HG03558 (cell line): ENCODE measurements at regions not wholly inside any gene's neighbourhood (a gene's known extent, or its start where the extent isn't known, plus 50 kb on each side); places are given as distances from the start of the nearest gene placed in this dataset.
"Not testable (repeated sequence)": the region's sequence is repeated elsewhere in the genome, so short reads cannot be mapped to it uniquely, and the experiment has no call there.

Experiments
- ATAC-seq: cut with Tn5 transposase; IDR thresholded peaks from one replicate; pipeline ENCODE4 v1.9.1; 2021; ENCODE audit warnings: moderate number of reproducible peaks; ENCODE audit not compliant: unreplicated experiment; ENCODE audit errors: extremely low read depth

- ATAC-seq, result no peak
Measured at GRCh38 chr10:60485025-60485424, 95.3 kb upstream of the ANK3 start.

- no peak for ATAC-seq
Measured at GRCh38 chr10:60480865-60481563, 91.3 kb upstream of the ANK3 start.

GRCh38 chr10:60479305-60480020, 89.8 kb upstream of the ANK3 start:
- no peak for ATAC-seq

DNA sequence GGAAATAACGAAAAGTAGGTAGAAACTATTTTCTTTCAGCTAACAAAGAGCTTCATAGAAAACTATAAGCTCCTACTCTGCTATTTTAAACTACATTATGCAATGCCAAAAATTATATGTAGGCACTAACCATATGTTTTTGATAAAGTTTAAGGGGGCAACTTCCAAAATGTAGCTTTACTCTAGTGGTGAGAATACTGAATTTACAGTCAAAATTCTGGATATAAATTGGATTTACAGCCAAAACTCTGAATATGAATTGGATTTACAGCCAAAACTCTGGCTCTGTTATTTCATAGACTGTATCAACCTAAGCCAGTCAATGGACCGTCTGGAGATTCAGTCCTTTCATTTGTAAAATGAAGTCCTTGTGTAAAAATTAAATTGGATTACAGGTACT, 86.8 kb upstream of the ANK3 start:
- no peak for ATAC-seq

- no peak for ATAC-seq
Measured at GRCh38 chr10:60473557-60473956, 83.9 kb upstream of the ANK3 start.

GRCh38 chr10:60470091-60470490, 80.4 kb upstream of the ANK3 start:
- ATAC-seq, result no peak

- ATAC-seq, result not testable (repeated sequence)
Measured at GRCh38 chr10:60469147-60469546, 79.5 kb upstream of the ANK3 start.

DNA sequence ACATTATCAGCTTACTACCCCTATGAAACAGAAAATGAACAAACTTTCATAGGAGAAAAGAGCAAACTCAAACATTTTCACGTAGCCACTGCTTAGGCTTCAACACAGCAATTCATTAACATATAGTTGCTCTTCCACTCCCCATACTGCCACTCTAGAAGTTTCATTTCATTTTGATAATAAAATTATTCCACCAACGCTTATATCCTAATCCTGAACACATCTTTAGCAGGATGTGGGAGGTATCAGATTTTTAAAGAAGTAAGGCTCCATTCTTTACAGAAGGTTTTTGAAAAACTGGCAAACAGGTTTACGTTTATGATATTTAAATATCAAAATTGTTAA, 77.5 kb upstream of the ANK3 start:
- ATAC-seq, result no peak

DNA sequence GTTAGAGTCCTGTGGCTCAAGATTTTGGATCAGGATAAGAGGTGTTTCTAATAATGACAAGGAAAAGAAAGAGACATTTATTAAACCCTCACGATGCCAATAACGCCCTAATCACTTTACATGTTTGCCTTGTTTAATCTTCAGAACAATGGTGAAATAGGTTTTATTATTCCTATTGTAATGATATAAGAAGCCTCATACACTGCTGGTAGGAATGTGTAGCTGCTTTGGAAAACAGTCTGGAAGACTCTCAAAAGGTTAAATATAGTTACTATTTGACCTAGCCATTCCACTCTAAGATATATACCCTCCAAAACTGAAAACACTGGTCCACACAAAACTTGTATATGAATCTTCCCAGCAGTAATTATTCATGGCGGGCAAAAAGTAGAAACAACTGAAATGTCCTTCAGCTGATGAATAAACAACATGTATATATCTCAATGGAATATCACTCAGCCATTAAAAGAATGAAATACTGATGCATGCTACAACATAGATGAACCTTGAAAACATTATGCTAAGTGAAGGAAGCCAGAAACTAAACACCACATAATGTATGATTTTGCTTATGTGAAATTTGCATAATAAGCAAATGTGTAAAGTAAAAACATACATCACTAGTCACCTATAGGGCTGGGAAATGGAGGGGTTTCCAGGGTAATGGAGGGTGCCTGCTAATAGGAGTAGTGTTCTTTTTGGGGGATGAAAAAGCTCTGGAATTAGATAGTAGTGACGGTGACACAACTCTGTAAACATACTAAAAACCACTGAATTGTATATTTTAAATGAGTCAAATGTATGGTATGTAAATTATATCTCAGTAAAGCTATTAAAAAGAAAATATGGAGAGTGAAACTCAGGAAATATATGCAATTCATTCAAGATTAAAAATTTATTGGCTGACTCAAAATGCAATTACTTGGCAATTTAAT, 76.9 kb upstream of the ANK3 start:
- ATAC-seq, result no peak

GRCh38 chr10:60465801-60466200, 76.1 kb upstream of the ANK3 start:
- ATAC-seq, result no peak

GRCh38 chr10:60464659-60465058, 75.0 kb upstream of the ANK3 start:
- no peak for ATAC-seq

DNA sequence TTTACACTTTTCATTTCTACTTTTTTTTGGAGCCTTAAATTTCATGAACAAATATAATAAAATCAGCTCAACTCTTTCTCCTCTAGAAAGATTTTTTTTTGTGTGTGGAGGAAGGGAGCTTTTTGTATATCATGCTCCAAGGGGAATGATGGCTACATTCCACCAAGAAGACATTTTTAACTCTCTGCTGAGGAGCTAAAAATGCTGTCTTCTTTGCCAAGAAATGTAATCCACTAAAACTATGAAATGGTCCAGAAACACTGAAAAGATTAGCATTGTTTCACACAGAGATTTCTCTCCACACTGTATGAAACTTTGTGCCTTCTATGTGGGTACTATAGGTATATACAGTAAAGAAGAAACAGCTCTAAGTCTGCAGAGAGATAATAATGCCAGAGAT, 74.1 kb upstream of the ANK3 start:
- no peak for ATAC-seq

DNA sequence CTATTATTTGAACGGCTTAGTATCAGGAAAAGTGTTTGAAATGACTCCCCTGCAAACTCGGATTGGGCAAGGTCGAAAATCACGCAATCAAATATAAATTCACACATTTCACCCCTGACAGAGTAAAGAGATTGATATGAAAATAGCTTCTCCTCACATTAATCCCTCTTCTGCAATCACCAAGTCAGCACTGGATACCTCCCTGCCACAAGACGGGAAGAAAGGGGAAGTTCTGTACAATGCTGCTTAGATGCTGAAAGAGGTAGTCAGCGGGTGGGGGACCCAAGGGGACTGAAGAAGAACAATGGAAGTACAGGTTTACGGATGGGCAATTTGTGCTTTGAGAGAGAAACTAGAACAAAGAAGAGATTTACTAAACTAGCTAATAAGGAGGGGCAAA, 72.0 kb upstream of the ANK3 start:
- ATAC-seq, result no peak

DNA sequence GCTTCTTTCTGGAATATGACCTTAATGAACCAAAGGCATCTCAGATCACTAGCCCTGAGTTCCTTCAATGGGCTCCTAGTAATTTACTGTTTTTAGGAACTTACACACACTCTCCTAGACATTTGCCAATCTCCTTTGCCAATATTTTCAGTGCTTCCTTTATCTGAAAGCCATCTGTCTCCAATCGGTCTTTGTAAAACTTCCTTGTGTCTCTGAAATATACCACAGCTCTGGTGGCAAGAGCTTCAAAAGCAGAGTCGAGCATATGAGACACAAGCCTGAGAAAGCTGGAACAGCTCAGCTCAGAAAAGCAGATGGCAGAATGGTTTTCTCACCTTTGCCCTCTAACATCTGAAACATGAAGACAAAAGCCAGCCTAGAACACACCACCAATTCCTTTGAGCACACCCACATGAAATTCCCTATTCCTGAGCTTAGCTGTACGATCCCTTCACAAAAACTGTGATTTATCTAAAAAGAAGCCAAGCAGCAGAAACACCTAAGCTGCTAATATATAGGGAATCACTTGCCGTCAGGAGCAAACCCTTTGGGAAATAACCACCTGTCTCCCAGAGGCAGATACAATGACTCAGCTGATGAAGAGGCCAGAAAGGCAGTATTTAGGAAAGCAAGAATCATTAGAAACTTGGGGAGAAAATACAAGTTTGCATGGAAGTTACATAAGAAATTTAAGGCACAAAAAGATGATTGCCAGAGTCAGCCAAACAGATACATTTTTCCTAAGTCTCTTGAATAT, 70.2 kb upstream of the ANK3 start:
- ATAC-seq, result no peak

DNA sequence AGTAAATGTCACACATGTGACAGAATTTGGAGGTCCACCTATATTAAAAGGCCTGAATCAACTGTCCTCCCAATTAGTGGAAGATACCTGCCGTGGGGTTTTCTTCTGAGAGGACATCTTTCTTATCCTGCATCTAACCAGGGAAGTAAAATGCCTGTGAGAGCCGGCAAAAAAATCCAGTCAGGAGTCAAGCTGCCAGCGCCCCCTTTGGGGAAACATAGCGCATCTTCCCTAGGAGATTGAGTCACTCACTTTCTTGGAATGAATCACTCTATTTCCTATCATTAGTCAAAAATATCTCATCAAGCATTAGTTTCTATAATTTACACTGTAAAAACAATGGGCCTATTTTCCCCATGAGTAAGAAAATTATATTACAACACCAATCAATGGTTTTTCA, 66.4 kb upstream of the ANK3 start:
- no peak for ATAC-seq

- ATAC-seq, result no peak
Measured at GRCh38 chr10:60454336-60454735, 64.7 kb upstream of the ANK3 start.

DNA sequence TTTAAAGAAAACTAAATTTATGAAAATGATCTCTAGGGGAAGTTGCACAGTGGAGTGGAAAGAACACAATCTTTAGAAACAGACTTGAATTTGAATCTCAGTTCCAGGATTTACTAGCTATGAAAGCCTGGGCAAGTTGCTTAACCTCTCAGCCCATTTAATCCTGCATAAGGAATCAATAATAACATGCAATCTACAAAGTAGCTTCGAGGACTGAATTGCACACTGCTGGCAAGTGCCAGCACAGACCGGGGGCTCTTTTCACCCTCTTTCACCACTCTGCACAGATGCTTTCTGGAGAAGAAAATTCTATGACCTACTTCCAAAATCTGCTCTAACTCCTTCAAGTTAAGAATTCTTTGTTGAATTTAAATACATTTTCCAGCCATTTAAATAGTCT, 63.4 kb upstream of the ANK3 start:
- ATAC-seq, result no peak

GRCh38 chr10:60450291-60450690, 60.6 kb upstream of the ANK3 start:
- ATAC-seq, result no peak

- ATAC-seq, result no peak
Measured at GRCh38 chr10:60448246-60448645, 58.6 kb upstream of the ANK3 start.

- ATAC-seq, result no peak
Measured at GRCh38 chr10:60446851-60447250, 57.2 kb upstream of the ANK3 start.
